Adrenal gland (tissue), 5 donors: ENCODE measurements at regions not wholly inside any gene's neighbourhood (a gene's known extent, or its start where the extent isn't known, plus 50 kb on each side); places are given as distances from the start of the nearest gene placed in this dataset.

Source experiments
- CTCF ChIP-seq, 6 experiments: fragments of 450-650 bp in 4 of 6; fragments of 200-600 bp in 2 of 6; sonication (generic) in 1 of 6; IDR thresholded peaks; 1 replicate in 5 of 6; 2 replicates in 1 of 6; pipeline versions ENCODE4 v1.5.1 to v1.8.0; 2016 to 2021; ENCODE audit warnings: antibody characterized with exemption in 6 of 6, mild to moderate bottlenecking in 2 of 6, moderate library complexity in 1 of 6
- POLR2A ChIP-seq, 2 donors: fragments of 450-650 bp; IDR thresholded peaks; one replicate each; pipeline ENCODE4 v1.6.1; 2017; ENCODE audit warnings: antibody characterized with exemption in 2 of 2, mild to moderate bottlenecking in 2 of 2, moderate library complexity in 1 of 2
- donor health status: DM: no; HTN: no; CAD: no.

- TF ChIP-seq CTCF (IDR thresholded peaks at IDR 0.05) (no peak), POLR2A (IDR thresholded peaks at IDR 0.05) (no peak)
These were observed 58.9 kb upstream of the ADO start for GRCh38 chr10:62745581-62745980.
